MCF 10A (cell line): ENCODE measurements at regions not wholly inside any gene's neighbourhood (a gene's known extent, or its start where the extent isn't known, plus 50 kb on each side); places are given as distances from the start of the nearest gene placed in this dataset.
A peak's percentile ranks its signal among the peaks of the same experiment; 100 is the strongest.

Experiments
- BruUV-seq: library from RNA; stranded (reverse); fragments of 400-500 nt; replicated peaks from 2 replicates; lab custom pipeline; 2021; lab: Mats Ljungman, UMichigan
- CTCF ChIA-PET: fragments of 300-600 bp; sonication (Branson Sonifier 250); formaldehyde crosslinking; extraction: SDS; loops from one replicate; lab custom pipeline; 2021; ENCODE audit warnings: antibody characterized with exemption, inconsistent platforms; lab: Yijun Ruan, JAX
- POLR2A ChIA-PET: fragments of 300-600, 350-650 bp; sonication (Branson Sonifier 250); formaldehyde crosslinking; extraction: SDS; loops from one replicate; lab custom pipeline; 2020; ENCODE audit warnings: antibody characterized with exemption, inconsistent platforms; lab: Yijun Ruan, JAX
- DNase-seq: peaks from one replicate; pipeline ENCODE4 v3.0.0-alpha.2; 2018; ENCODE audit not compliant: unreplicated experiment
- H3K27ac Mint-ChIP-seq: one replicate; pipeline ENCODE4 v1.8.0; 2022; ENCODE audit warnings: mild to moderate bottlenecking, low read depth, mixed read lengths; ENCODE audit not compliant: unreplicated experiment
- H3K27me3 Mint-ChIP-seq: one replicate; pipeline ENCODE4 v1.8.0; 2022; ENCODE audit warnings: mixed read lengths; ENCODE audit not compliant: insufficient read depth, unreplicated experiment
- H3K36me3 Mint-ChIP-seq: one replicate; pipeline ENCODE4 v1.8.0; 2022; ENCODE audit warnings: mild to moderate bottlenecking, moderate library complexity, mixed read lengths; ENCODE audit not compliant: insufficient read depth, unreplicated experiment
- H3K4me1 Mint-ChIP-seq: one replicate; pipeline ENCODE4 v1.8.0; 2022; ENCODE audit warnings: mixed read lengths; ENCODE audit not compliant: insufficient read depth, unreplicated experiment
- H3K4me3 Mint-ChIP-seq: one replicate; pipeline ENCODE4 v1.8.0; 2022; ENCODE audit warnings: mild to moderate bottlenecking, moderate library complexity, mixed read lengths; ENCODE audit not compliant: unreplicated experiment
- H3K9me3 Mint-ChIP-seq: one replicate; pipeline ENCODE4 v1.8.0; 2022; ENCODE audit warnings: mixed read lengths; ENCODE audit not compliant: unreplicated experiment
- intact Hi-C: fragments of 100-400 bp; cut with micrococcal nuclease; formaldehyde crosslinking; loops from 2 replicates; pipeline ENCODE4 v1.14.1; 2022
- TF ChIP-seq, protein P1 (sequence below): fragments of 200-600 bp; IDR thresholded peaks from one replicate; pipeline ENCODE4 v1.8.0; 2022; ENCODE audit warnings: antibody characterized with exemption, mild to moderate bottlenecking; ENCODE audit not compliant: unreplicated experiment

DNA sequence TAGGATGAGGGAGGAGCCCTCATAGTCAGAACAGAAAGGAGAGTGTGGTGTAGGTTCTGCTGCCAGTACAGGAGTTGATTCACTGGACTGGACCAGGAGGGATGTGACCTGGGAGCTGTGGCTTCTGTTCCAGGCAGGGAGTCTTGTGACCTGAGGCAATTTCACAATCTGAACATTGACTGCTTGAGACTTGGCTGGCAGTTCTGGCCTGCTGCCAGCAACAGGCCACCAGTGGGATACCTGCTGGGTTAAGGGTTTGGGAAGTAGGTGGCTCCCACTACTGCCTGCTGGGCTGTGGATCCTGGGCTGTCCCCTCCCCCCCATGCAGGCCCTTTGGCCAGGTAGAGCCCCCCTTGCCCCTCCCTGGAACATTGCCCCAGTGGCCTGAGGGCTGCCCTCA is 268.6 kb upstream of the ARRDC3 start:
- no TSS peak for BruUV-seq
- no peak overlapping the region for H3K4me3 Mint-ChIP-seq
- no peaks in the 10 kb centered on the region for H3K36me3 Mint-ChIP-seq
- H3K27me3 Mint-ChIP-seq = peaks cover 14% of the 10 kb centered on the region
- CTCF ChIA-PET = interaction anchor here (2.7 kb wide), 1 partner anchor 9 kb away, joined by 19 read pairs; no protein-coding TSS in a partner anchor
- no peak overlapping the region for H3K27ac Mint-ChIP-seq
- DNase-seq = peak; percentile 79
- H3K4me1 Mint-ChIP-seq = no peaks in the 10 kb centered on the region
- POLR2A ChIA-PET = no interaction called here
- H3K9me3 Mint-ChIP-seq = no peaks in the 10 kb centered on the region
- intact Hi-C loops = no loop called here
- TF ChIP-seq, protein P1, sequence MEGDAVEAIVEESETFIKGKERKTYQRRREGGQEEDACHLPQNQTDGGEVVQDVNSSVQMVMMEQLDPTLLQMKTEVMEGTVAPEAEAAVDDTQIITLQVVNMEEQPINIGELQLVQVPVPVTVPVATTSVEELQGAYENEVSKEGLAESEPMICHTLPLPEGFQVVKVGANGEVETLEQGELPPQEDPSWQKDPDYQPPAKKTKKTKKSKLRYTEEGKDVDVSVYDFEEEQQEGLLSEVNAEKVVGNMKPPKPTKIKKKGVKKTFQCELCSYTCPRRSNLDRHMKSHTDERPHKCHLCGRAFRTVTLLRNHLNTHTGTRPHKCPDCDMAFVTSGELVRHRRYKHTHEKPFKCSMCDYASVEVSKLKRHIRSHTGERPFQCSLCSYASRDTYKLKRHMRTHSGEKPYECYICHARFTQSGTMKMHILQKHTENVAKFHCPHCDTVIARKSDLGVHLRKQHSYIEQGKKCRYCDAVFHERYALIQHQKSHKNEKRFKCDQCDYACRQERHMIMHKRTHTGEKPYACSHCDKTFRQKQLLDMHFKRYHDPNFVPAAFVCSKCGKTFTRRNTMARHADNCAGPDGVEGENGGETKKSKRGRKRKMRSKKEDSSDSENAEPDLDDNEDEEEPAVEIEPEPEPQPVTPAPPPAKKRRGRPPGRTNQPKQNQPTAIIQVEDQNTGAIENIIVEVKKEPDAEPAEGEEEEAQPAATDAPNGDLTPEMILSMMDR = no peak

DNA sequence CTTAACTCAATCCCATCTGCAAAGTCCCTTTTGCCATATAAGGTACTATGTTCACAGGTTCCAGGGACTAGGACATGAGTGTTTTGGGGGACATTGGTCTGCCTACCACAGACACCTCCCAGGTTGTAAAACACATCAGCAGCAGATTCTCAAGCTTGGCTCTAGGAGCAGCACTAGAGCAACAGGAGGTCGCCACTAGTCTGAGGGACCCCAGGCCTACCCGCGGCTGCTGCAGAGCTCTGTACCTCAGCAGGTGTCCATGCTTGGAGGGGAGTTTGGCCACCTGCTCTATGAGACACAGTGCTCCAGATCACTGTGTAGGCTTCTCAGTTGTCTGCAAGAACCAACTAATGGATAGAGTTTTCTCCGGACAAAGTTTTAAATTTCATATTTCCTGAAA is 262.2 kb upstream of the ARRDC3 start:
- no peaks in the 10 kb centered on the region for H3K4me1 Mint-ChIP-seq
- no peaks in the 10 kb centered on the region for H3K9me3 Mint-ChIP-seq
- POLR2A ChIA-PET = interaction anchor here (0.5 kb wide), 1 partner anchor 46 kb away, joined by 3 read pairs; no protein-coding TSS in a partner anchor
- peaks cover 41% of the 10 kb centered on the region for H3K27me3 Mint-ChIP-seq
- intact Hi-C loops = loop anchor here (10.0 kb wide), 2 partner anchors 279 to 659 kb away; no protein-coding TSS in a partner anchor
- TF ChIP-seq, protein P1 = no peak
- no TSS peak for BruUV-seq
- no peaks in the 10 kb centered on the region for H3K36me3 Mint-ChIP-seq
- H3K27ac Mint-ChIP-seq = no peak overlapping the region
- no peak for DNase-seq
- CTCF ChIA-PET = interaction anchor here (0.6 to 1.1 kb wide), 4 partner anchors 21 to 1960 kb away, joined by 3 to 4 read pairs (median 3); no protein-coding TSS in a partner anchor
- no peak overlapping the region for H3K4me3 Mint-ChIP-seq

DNA sequence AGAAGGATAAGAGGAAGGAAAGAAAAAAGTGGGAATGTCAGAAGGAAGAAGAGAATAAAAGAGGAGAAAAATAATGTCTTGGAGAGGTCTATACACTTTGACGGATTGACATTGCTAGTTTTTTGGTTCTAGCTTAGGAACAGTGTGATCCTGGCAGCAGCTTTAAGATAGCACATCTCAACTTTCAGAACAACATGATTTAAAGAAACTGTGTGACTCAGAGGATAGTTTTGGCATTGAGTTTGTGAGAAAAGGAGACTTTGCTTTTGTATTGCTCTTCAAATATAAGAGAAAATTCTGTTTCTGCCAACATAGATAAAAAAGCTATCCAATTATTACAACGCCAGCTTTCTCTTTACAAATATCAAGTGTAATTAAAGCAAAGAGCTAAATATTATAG is 260.7 kb upstream of the ARRDC3 start:
- POLR2A ChIA-PET = no interaction called here
- BruUV-seq = no TSS peak
- H3K9me3 Mint-ChIP-seq = no peaks in the 10 kb centered on the region
- no peak for DNase-seq
- TF ChIP-seq, protein P1 = no peak
- CTCF ChIA-PET = interaction anchor here (0.6 to 3.0 kb wide), 5 partner anchors 8 to 1028 kb away, joined by 3 to 19 read pairs (median 3); no protein-coding TSS in a partner anchor
- no peaks in the 10 kb centered on the region for H3K36me3 Mint-ChIP-seq
- H3K27ac Mint-ChIP-seq = no peak overlapping the region
- intact Hi-C loops = loop anchor here (10.0 kb wide), 2 partner anchors 281 to 661 kb away; no protein-coding TSS in a partner anchor
- H3K4me3 Mint-ChIP-seq = no peak overlapping the region
- no peaks in the 10 kb centered on the region for H3K4me1 Mint-ChIP-seq
- H3K27me3 Mint-ChIP-seq = peaks cover 40% of the 10 kb centered on the region

DNA sequence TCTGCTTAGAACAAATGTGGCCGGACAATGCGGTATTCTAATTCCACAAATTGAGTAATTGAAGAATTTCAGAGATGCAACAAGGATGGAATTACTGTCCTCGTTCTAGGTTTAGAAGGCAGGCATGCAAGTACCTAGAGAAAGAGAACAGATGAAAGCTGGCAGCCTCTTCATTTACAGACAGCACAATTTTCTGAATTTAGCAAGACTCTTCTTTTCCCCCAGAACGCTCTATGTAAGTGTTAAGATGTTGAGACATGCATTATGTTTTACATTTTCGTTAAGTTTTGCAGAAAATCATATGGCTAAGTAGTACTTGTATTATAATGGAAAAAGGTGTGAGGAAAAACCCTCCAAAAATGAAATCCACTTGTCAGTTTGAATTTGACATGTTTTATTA is 259.5 kb upstream of the ARRDC3 start:
- intact Hi-C loops = loop anchor here (10.0 kb wide), 2 partner anchors 282 to 662 kb away; no protein-coding TSS in a partner anchor
- BruUV-seq = no TSS peak
- TF ChIP-seq, protein P1 = no peak
- no peaks in the 10 kb centered on the region for H3K36me3 Mint-ChIP-seq
- ChIA-PET CTCF (interaction anchor here (0.5 to 3.0 kb wide), 11 partner anchors 10 to 1965 kb away, joined by 3 to 19 read pairs (median 4); no protein-coding TSS in a partner anchor), POLR2A (interaction anchor here (0.7 kb wide), 1 partner anchor 1550 kb away, joined by 3 read pairs; no protein-coding TSS in a partner anchor)
- H3K9me3 Mint-ChIP-seq = no peaks in the 10 kb centered on the region
- DNase-seq = no peak
- no peaks in the 10 kb centered on the region for H3K4me1 Mint-ChIP-seq
- H3K27me3 Mint-ChIP-seq = peaks cover 52% of the 10 kb centered on the region
- no peak overlapping the region for H3K27ac Mint-ChIP-seq
- H3K4me3 Mint-ChIP-seq = no peak overlapping the region
